ENCODE measurements at regions not wholly inside any gene's neighbourhood (a gene's known extent, or its start where the extent isn't known, plus 50 kb on each side); places are given as distances from the start of the nearest gene placed in this dataset.

GRCh38 chr5:23411200-23411599 is 96.2 kb upstream of the PRDM9 start:
- TF ChIP-seq, protein P1, sequence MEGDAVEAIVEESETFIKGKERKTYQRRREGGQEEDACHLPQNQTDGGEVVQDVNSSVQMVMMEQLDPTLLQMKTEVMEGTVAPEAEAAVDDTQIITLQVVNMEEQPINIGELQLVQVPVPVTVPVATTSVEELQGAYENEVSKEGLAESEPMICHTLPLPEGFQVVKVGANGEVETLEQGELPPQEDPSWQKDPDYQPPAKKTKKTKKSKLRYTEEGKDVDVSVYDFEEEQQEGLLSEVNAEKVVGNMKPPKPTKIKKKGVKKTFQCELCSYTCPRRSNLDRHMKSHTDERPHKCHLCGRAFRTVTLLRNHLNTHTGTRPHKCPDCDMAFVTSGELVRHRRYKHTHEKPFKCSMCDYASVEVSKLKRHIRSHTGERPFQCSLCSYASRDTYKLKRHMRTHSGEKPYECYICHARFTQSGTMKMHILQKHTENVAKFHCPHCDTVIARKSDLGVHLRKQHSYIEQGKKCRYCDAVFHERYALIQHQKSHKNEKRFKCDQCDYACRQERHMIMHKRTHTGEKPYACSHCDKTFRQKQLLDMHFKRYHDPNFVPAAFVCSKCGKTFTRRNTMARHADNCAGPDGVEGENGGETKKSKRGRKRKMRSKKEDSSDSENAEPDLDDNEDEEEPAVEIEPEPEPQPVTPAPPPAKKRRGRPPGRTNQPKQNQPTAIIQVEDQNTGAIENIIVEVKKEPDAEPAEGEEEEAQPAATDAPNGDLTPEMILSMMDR (IDR thresholded peaks at IDR 0.05; ENCODE audit: insufficient read depth, low read length, poor library complexity, severe bottlenecking), result no peak
- TF ChIP-seq EZH2phosphoT487 (conservative IDR thresholded peaks at IDR 0.05; ENCODE audit: low read length), result no peak

Measured in SU-DHL-6 (cell line).